DND-41 (cell line): ENCODE measurements at regions not wholly inside any gene's neighbourhood (a gene's known extent, or its start where the extent isn't known, plus 50 kb on each side); places are given as distances from the start of the nearest gene placed in this dataset.

Experiments
- ATAC-seq: fragments of 200-7000 bp; cut with Tn5 transposase; 3 replicates; pipeline ENCODE4 v1.9.1; 2021; ENCODE audit warnings: low read depth; ENCODE audit not compliant: insufficient read depth
- DNase-seq: peaks from one replicate; pipeline ENCODE4 v3.0.0-alpha.2; 2020
- H2AFZ ChIP-seq: 2 replicates; pipeline ENCODE4 v1.6.0; 2012; ENCODE audit warnings: low read depth, low read length
- H3K27ac ChIP-seq: 2 replicates; pipeline ENCODE4 v1.5.1; 2012; ENCODE audit warnings: low read length, inconsistent platforms
- H3K27me3 ChIP-seq: fragments of 200-600 bp; sonication (generic); 2 replicates; pipeline ENCODE4 v1.6.0; 2012; ENCODE audit warnings: low read length, mild to moderate bottlenecking, inconsistent platforms; ENCODE audit not compliant: insufficient read depth, poor library complexity
- H3K36me3 ChIP-seq: 2 replicates; pipeline ENCODE4 v1.5.1; 2012; ENCODE audit warnings: low read length, inconsistent platforms; ENCODE audit not compliant: insufficient read depth
- H3K4me1 ChIP-seq: 2 replicates; pipeline ENCODE4 v1.5.1; 2012; ENCODE audit warnings: mild to moderate bottlenecking, low read length; ENCODE audit not compliant: insufficient read depth
- H3K4me2 ChIP-seq: 2 replicates; pipeline ENCODE4 v1.6.0; 2012; ENCODE audit warnings: mild to moderate bottlenecking, moderate library complexity, low read length, inconsistent platforms; ENCODE audit not compliant: insufficient read depth
- H3K4me3 ChIP-seq, 2 experiments: fragments of 200-600 bp in 1 of 2; shearing (Covaris generic) in 1 of 2; 2 replicates each; pipeline ENCODE4 v1.5.1; 2012 to 2016; ENCODE audit warnings: inconsistent platforms in 2 of 2, low read length in 2 of 2, mild to moderate bottlenecking in 2 of 2, low read depth in 1 of 2, moderate library complexity in 1 of 2
- H3K79me2 ChIP-seq: 2 replicates; pipeline ENCODE4 v1.6.0; 2012; ENCODE audit warnings: low read length, inconsistent platforms; ENCODE audit not compliant: insufficient read depth
- H3K9ac ChIP-seq: 2 replicates; pipeline ENCODE4 v1.6.0; 2012; ENCODE audit warnings: low read depth, mild to moderate bottlenecking, inconsistent platforms, low read length, moderate library complexity
- H3K9me3 ChIP-seq: 2 replicates; pipeline ENCODE4 v1.5.1; 2012; ENCODE audit warnings: low read length, moderate library complexity, mild to moderate bottlenecking, inconsistent platforms; ENCODE audit not compliant: insufficient read depth, severe bottlenecking
- H4K20me1 ChIP-seq: 2 replicates; pipeline ENCODE4 v1.6.0; 2012; ENCODE audit warnings: low read length; ENCODE audit not compliant: insufficient read depth
- EZH2 ChIP-seq: IDR thresholded peaks from 3 replicates; pipeline ENCODE4 v1.6.1; 2012; ENCODE audit warnings: borderline replicate concordance, low read depth, mild to moderate bottlenecking, moderate library complexity, low read length, inconsistent platforms; ENCODE audit not compliant: severe bottlenecking
- TF ChIP-seq, protein P1 (sequence below): IDR thresholded peaks from 2 replicates; pipeline ENCODE4 v1.5.1; 2012; ENCODE audit warnings: borderline replicate concordance, low read length, moderate library complexity, mild to moderate bottlenecking; ENCODE audit not compliant: poor library complexity, severe bottlenecking; ENCODE audit errors: extremely low read depth

DNA sequence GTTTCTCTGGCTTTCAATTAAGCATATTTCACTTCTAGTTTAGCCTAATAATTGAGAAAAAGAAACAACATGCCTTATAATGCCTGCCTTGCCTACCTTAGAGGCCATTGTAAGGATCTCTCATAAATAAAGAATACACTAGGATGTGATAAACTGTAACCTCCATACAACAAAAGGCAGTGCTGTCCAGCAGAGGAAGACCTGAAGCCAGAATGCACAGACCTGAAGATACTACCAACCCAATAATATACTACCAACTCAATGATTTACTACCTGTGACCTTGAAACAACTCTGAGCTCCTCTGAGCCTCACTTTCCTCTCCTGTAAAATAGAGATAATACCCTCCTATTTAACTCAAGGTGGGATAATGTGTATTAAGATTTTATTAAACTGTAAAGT lies 361.3 kb downstream of the TTLL7 start:
- Histone ChIP-seq H3K4me1 (peaks cover 20% of the 10 kb centered on the region), H4K20me1 (no peaks in the 10 kb centered on the region), H3K36me3 (no peaks in the 10 kb centered on the region), H3K27ac (no peak overlapping the region), H2AFZ (no peak overlapping the region), H3K79me2 (no peaks in the 10 kb centered on the region), H3K9me3 (no peaks in the 10 kb centered on the region), H3K27me3 (no peaks in the 10 kb centered on the region), H3K4me3 (no peak overlapping the region), H3K4me2 (no peak overlapping the region), H3K9ac (no peak overlapping the region)
- ATAC-seq (no peak), DNase-seq (no peak)
- TF ChIP-seq, protein P1, sequence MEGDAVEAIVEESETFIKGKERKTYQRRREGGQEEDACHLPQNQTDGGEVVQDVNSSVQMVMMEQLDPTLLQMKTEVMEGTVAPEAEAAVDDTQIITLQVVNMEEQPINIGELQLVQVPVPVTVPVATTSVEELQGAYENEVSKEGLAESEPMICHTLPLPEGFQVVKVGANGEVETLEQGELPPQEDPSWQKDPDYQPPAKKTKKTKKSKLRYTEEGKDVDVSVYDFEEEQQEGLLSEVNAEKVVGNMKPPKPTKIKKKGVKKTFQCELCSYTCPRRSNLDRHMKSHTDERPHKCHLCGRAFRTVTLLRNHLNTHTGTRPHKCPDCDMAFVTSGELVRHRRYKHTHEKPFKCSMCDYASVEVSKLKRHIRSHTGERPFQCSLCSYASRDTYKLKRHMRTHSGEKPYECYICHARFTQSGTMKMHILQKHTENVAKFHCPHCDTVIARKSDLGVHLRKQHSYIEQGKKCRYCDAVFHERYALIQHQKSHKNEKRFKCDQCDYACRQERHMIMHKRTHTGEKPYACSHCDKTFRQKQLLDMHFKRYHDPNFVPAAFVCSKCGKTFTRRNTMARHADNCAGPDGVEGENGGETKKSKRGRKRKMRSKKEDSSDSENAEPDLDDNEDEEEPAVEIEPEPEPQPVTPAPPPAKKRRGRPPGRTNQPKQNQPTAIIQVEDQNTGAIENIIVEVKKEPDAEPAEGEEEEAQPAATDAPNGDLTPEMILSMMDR, result no peak
- TF ChIP-seq EZH2, result no peak

DNA sequence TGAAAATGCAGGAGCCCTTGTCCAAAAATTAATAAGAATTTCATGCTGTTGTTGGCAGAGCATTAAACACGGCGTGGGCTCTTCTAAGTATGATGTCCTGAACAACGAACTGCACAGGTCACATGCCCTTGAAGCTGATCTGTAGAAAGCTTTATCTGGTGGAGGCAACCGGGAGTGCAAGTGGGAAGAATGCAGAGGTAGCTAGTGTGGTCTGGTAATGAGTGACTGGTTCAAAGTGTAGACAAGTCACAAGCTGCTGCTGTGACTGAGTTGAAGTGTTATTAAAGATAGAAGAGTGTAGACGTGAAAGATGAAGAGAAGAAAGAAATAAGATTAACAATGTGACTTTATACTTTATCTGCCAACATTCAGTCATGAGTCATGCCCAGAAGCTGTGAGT lies 361.9 kb downstream of the TTLL7 start:
- H3K4me1 ChIP-seq, result peaks cover 15% of the 10 kb centered on the region
- no peak overlapping the region for H3K4me2 ChIP-seq
- H3K9me3 ChIP-seq, result no peaks in the 10 kb centered on the region

DNA sequence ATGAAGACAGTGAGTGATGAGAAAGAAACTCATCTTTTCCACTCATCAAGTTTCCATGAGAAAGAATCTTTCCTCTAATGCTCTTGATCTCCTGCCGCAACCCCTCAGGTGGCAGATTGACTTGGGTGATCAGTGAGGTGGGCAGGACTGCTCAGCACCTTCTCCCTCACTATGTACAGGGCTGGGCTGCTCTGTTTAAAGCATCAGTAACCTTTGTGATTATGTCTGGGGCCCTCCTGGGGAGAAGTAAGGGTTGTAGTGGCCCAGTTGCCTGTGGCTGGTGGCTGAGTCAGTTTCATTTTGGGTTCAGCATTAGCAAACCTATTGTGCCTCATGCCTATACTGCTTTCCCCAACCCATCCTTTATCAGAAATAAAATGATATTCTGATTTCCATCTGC lies 366.0 kb downstream of the TTLL7 start:
- peak; percentile 44; the same call in 2 of the 3 replicates for ATAC-seq
- Histone ChIP-seq H3K9me3 (no peaks in the 10 kb centered on the region), H3K36me3 (no peaks in the 10 kb centered on the region), H3K27ac (no peak overlapping the region), H3K79me2 (no peaks in the 10 kb centered on the region), H3K4me3 (no peak overlapping the region), H3K4me2 (no peak overlapping the region), H2AFZ (no peak overlapping the region), H3K9ac (no peak overlapping the region), H4K20me1 (no peaks in the 10 kb centered on the region), H3K27me3 (no peaks in the 10 kb centered on the region), H3K4me1 (no peaks in the 10 kb centered on the region)
- TF ChIP-seq EZH2, result no peak
- TF ChIP-seq, protein P1, result no peak
- DNase-seq, result no peak

More for the DNA sequence above, 361.9 kb downstream of the TTLL7 start:
- no peaks in the 10 kb centered on the region for H4K20me1 ChIP-seq
- H3K27ac ChIP-seq, result no peak overlapping the region
- ATAC-seq, result no peak
- no peaks in the 10 kb centered on the region for H3K79me2 ChIP-seq
- no peaks in the 10 kb centered on the region for H3K27me3 ChIP-seq
- no peak overlapping the region for H3K9ac ChIP-seq
- no peak for TF ChIP-seq EZH2
- TF ChIP-seq, protein P1, result no peak
- no peak overlapping the region for H3K4me3 ChIP-seq
- no peak for DNase-seq
- no peaks in the 10 kb centered on the region for H3K36me3 ChIP-seq
- H2AFZ ChIP-seq, result no peak overlapping the region

- no peaks in the 10 kb centered on the region for H3K9me3 ChIP-seq
- H3K27me3 ChIP-seq, result no peaks in the 10 kb centered on the region
- H2AFZ ChIP-seq, result no peak overlapping the region
- H3K36me3 ChIP-seq, result no peaks in the 10 kb centered on the region
- no peak overlapping the region for H3K27ac ChIP-seq
- TF ChIP-seq, protein P1, result no peak
- TF ChIP-seq EZH2, result no peak
- H3K4me2 ChIP-seq, result no peak overlapping the region
- no peaks in the 10 kb centered on the region for H3K79me2 ChIP-seq
- DNase-seq (no peak), ATAC-seq (no peak)
- H3K9ac ChIP-seq, result no peak overlapping the region
- no peaks in the 10 kb centered on the region for H4K20me1 ChIP-seq
- H3K4me3 ChIP-seq, result no peak overlapping the region
- H3K4me1 ChIP-seq, result no peaks in the 10 kb centered on the region
Observed at GRCh38 chr1:83631851-83632250, 367.1 kb downstream of the TTLL7 start.
